ENCODE measurements at regions not wholly inside any gene's neighbourhood (a gene's known extent, or its start where the extent isn't known, plus 50 kb on each side); places are given as distances from the start of the nearest gene placed in this dataset.

DNA sequence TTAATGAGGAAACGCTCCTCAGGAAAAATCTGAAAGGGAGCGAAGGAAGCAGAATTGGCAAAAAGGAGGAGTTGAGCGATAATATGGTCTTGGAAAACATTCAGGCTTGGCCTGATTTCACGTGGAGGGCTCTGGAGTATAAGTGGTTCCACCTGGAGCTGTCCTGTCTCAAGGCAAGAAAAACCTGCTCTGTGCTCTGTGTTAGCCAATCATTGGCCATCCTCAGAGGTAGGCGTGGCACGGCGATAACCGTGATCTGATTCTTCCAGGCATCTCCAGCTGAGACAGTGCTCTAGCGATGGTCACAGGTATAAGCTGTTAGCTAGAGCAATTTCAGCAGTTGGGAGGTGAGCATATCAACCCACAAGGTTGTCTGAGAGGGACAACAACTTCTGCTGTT lies 450.5 kb upstream of the MAF start:
- Histone ChIP-seq H3K14ac (ENCODE audit: insufficient read depth, low read length) (no peak overlapping the region), H3K9ac (ENCODE audit: extremely low read depth, insufficient read length, low read length) (no peak overlapping the region), H3K27ac (ENCODE audit: insufficient read length, low read depth, low read length) (no peak overlapping the region), H2BK20ac (ENCODE audit: low read depth, low read length, poor library complexity, severe bottlenecking) (no peak overlapping the region), H4K91ac (ENCODE audit: insufficient read length, low read depth, low read length) (no peak overlapping the region), H2AK5ac (ENCODE audit: insufficient read length, low read length) (no peak overlapping the region), H3K79me1 (ENCODE audit: insufficient read depth, low read depth, low read length, poor library complexity, severe bottlenecking) (no peaks in the 10 kb centered on the region), H2AFZ (ENCODE audit: low read length) (no peak overlapping the region), H2BK5ac (ENCODE audit: insufficient read length, low read length) (no peak overlapping the region), H2BK120ac (ENCODE audit: low read depth, low read length, poor library complexity, severe bottlenecking) (no peak overlapping the region), H2BK15ac (ENCODE audit: low read depth, low read length) (no peak overlapping the region), H2BK12ac (ENCODE audit: insufficient read length, low read depth, low read length) (no peak overlapping the region), H4K20me1 (ENCODE audit: control insufficient read depth, insufficient read depth, insufficient read length) (no peaks in the 10 kb centered on the region), H3K56ac (ENCODE audit: insufficient read length, low read depth, low read length) (no peak overlapping the region), H3K4ac (ENCODE audit: low read depth, low read length) (no peak overlapping the region), H3K23ac (ENCODE audit: insufficient read length, low read depth, low read length) (no peak overlapping the region), H3K27me3 (ENCODE audit: insufficient read depth, low read length) (no peaks in the 10 kb centered on the region), H3K4me2 (ENCODE audit: insufficient read depth, insufficient read length, low read length) (no peak overlapping the region), H3T11ph (ENCODE audit: low read length) (no peak overlapping the region), H3K18ac (ENCODE audit: insufficient read length, low read depth, low read length) (no peak overlapping the region), H3K79me2 (ENCODE audit: insufficient read depth, low read length) (no peaks in the 10 kb centered on the region), H3K4me1 (ENCODE audit: insufficient read depth, low read length) (no peaks in the 10 kb centered on the region), H3K9me3 (ENCODE audit: control insufficient read depth, low read depth, low read length) (no peaks in the 10 kb centered on the region), H4K5ac (ENCODE audit: insufficient read length, low read depth, low read length) (no peak overlapping the region), H3K23me2 (ENCODE audit: insufficient read length, low read depth, low read length, poor library complexity, severe bottlenecking) (no peaks in the 10 kb centered on the region), H4K8ac (replicated peaks; ENCODE audit: insufficient read length, low read depth, low read length) (no peak overlapping the region)
- H3K27ac Mint-ChIP-seq, result no peak overlapping the region
- no CpG with 5 or more reads among the region's 9 CpGs for WGBS (ENCODE audit: extremely low coverage, insufficient read length, low lambda C conversion rate)
- TF ChIP-seq, protein P1, sequence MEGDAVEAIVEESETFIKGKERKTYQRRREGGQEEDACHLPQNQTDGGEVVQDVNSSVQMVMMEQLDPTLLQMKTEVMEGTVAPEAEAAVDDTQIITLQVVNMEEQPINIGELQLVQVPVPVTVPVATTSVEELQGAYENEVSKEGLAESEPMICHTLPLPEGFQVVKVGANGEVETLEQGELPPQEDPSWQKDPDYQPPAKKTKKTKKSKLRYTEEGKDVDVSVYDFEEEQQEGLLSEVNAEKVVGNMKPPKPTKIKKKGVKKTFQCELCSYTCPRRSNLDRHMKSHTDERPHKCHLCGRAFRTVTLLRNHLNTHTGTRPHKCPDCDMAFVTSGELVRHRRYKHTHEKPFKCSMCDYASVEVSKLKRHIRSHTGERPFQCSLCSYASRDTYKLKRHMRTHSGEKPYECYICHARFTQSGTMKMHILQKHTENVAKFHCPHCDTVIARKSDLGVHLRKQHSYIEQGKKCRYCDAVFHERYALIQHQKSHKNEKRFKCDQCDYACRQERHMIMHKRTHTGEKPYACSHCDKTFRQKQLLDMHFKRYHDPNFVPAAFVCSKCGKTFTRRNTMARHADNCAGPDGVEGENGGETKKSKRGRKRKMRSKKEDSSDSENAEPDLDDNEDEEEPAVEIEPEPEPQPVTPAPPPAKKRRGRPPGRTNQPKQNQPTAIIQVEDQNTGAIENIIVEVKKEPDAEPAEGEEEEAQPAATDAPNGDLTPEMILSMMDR (conservative IDR thresholded peaks at IDR 0.05), result no peak
- DNase-seq, result peak; percentile 42
- H3K4me1 Mint-ChIP-seq, result peaks cover 10 to 11% of the 10 kb centered on the region in 2 experiments
- H3K36me3 Mint-ChIP-seq (ENCODE audit: insufficient read depth in 1 of 3, low read depth in 3 of 3), result no peaks in the 10 kb centered on the region
- H3K27me3 Mint-ChIP-seq (ENCODE audit: low read depth), result no peaks in the 10 kb centered on the region
- H3K4me3 Mint-ChIP-seq, result no peak overlapping the region
- H3K9me3 Mint-ChIP-seq, result no peaks in the 10 kb centered on the region

All from H9 (cell line).